CD4-positive, alpha-beta T cell (primary cell): ENCODE measurements at regions not wholly inside any gene's neighbourhood (a gene's known extent, or its start where the extent isn't known, plus 50 kb on each side); places are given as distances from the start of the nearest gene placed in this dataset.

Experiments used
- ATAC-seq: fragments of 200-7000 bp; cut with Tn5 transposase; one replicate; pipeline ENCODE4 v1.10.0; 2022; ENCODE audit warnings: mild to moderate bottlenecking; ENCODE audit not compliant: poor library complexity
- CTCF ChIA-PET: fragments of 350-600 bp; sonication (Branson Sonifier 250); formaldehyde crosslinking; loops from one replicate; lab custom pipeline; 2021; ENCODE audit warnings: antibody characterized with exemption, inconsistent platforms; lab: Charles Lee
- POLR2A ChIA-PET: fragments of 350-600 bp; sonication (Branson Sonifier 250); formaldehyde crosslinking; loops from one replicate; lab custom pipeline; 2021; ENCODE audit warnings: antibody characterized with exemption, inconsistent platforms; lab: Charles Lee
- DNase-seq, 14 experiments: peaks; one replicate each; pipeline ENCODE4 v3.0.0-alpha.2; 2013 to 2020; ENCODE audit warnings: mixed read lengths in 2 of 14
- H3K27ac ChIP-seq, 2 donors: one replicate each; pipeline versions ENCODE4 v1.5.1 to v1.7.0; 2013; ENCODE audit warnings: low read length in 2 of 2, low read depth in 1 of 2, mild to moderate bottlenecking in 1 of 2
- H3K27me3 ChIP-seq, 2 experiments: 1 replicate in 1 of 2; 2 replicates in 1 of 2; pipeline versions ENCODE4 v1.6.1 to v1.7.0; 2013; ENCODE audit warnings: low read length in 2 of 2, control low read depth in 1 of 2, mild to moderate bottlenecking in 1 of 2, moderate library complexity in 1 of 2; ENCODE audit not compliant: insufficient read depth in 2 of 2, control insufficient read depth in 1 of 2
- H3K36me3 ChIP-seq: one replicate; pipeline ENCODE4 v1.6.1; 2013; ENCODE audit warnings: low read length, control low read depth; ENCODE audit not compliant: insufficient read depth
- H3K4me1 ChIP-seq: one replicate; pipeline ENCODE4 v1.6.1; 2013; ENCODE audit warnings: low read length, control low read depth; ENCODE audit not compliant: insufficient read depth
- H3K4me3 ChIP-seq: one replicate; pipeline ENCODE4 v1.5.1; 2013; ENCODE audit warnings: mild to moderate bottlenecking, low read length, moderate library complexity
- H3K9me3 ChIP-seq, 2 experiments: 1 replicate in 1 of 2; 2 replicates in 1 of 2; pipeline versions ENCODE4 v1.6.1 to v1.7.0; 2013; ENCODE audit warnings: low read length in 2 of 2, mild to moderate bottlenecking in 2 of 2, control low read depth in 1 of 2, moderate library complexity in 1 of 2; ENCODE audit not compliant: control insufficient read depth in 1 of 2, insufficient read depth in 1 of 2
- H3K27ac Mint-ChIP-seq: one replicate; pipeline ENCODE4 v1.8.0; 2020; ENCODE audit warnings: mixed read lengths
- H3K27me3 Mint-ChIP-seq: one replicate; pipeline ENCODE4 v1.8.0; 2021; ENCODE audit warnings: mixed read lengths
- H3K36me3 Mint-ChIP-seq: one replicate; pipeline ENCODE4 v1.8.0; 2021; ENCODE audit warnings: low read depth, mixed read lengths
- H3K4me1 Mint-ChIP-seq: one replicate; pipeline ENCODE4 v1.8.0; 2021; ENCODE audit warnings: low read depth, mixed read lengths
- H3K4me3 Mint-ChIP-seq: one replicate; pipeline ENCODE4 v1.8.0; 2020; ENCODE audit warnings: mild to moderate bottlenecking, mixed read lengths
- H3K9me3 Mint-ChIP-seq: one replicate; pipeline ENCODE4 v1.8.0; 2020; ENCODE audit warnings: mixed read lengths
- intact Hi-C, 2 experiments: fragments of 100-400 bp; cut with DNase I in 1 of 2; cut with micrococcal nuclease in 1 of 2; formaldehyde crosslinking; loops; one replicate each; pipeline versions ENCODE4 v1.15.1 to v1.9.0; 2023 to 2025; cut with DNase I, micrococcal nuclease
- TF ChIP-seq, protein P1 (sequence below): fragments of 200-600 bp; IDR thresholded peaks from one replicate; pipeline ENCODE4 v1.8.0; 2022; ENCODE audit warnings: antibody characterized with exemption, mild to moderate bottlenecking

DNA sequence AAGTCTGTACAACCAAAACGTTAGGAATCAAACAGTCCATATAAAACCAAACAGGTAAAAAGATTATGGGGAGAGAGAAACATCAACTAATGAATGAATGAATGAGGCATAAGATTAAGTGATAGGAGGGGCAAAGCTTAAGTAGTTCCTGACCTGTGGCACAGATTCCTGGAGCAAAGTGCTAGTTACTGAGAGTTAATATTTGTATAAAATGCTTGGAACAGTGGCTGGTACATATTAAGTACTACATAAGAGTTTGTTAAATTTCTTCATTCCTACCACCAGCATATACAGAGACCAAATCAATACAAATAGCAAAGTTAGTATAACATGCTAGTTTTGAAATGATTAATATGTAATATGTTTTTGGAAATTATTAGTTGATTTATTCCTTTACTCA, 363.7 kb downstream of the ADAM29 start:
- H3K4me1 ChIP-seq = no peaks in the 10 kb centered on the region
- H3K9me3 ChIP-seq = peaks cover 0 to 3% of the 10 kb centered on the region in 2 experiments
- intact Hi-C loops = no loop called here
- Mint-ChIP-seq H3K27me3 (no peaks in the 10 kb centered on the region), H3K27ac (no peak overlapping the region), H3K9me3 (peaks cover 5% of the 10 kb centered on the region), H3K4me3 (no peak overlapping the region), H3K4me1 (no peaks in the 10 kb centered on the region), H3K36me3 (no peaks in the 10 kb centered on the region)
- TF ChIP-seq, protein P1, sequence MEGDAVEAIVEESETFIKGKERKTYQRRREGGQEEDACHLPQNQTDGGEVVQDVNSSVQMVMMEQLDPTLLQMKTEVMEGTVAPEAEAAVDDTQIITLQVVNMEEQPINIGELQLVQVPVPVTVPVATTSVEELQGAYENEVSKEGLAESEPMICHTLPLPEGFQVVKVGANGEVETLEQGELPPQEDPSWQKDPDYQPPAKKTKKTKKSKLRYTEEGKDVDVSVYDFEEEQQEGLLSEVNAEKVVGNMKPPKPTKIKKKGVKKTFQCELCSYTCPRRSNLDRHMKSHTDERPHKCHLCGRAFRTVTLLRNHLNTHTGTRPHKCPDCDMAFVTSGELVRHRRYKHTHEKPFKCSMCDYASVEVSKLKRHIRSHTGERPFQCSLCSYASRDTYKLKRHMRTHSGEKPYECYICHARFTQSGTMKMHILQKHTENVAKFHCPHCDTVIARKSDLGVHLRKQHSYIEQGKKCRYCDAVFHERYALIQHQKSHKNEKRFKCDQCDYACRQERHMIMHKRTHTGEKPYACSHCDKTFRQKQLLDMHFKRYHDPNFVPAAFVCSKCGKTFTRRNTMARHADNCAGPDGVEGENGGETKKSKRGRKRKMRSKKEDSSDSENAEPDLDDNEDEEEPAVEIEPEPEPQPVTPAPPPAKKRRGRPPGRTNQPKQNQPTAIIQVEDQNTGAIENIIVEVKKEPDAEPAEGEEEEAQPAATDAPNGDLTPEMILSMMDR = no peak
- H3K36me3 ChIP-seq = no peaks in the 10 kb centered on the region
- no peak for ATAC-seq
- CTCF ChIA-PET = no interaction called here
- no peak overlapping the region for H3K4me3 ChIP-seq
- POLR2A ChIA-PET = interaction anchor here (0.6 kb wide), 1 partner anchor 135 kb away, joined by 3 read pairs; no protein-coding TSS in a partner anchor
- no peak overlapping the region for H3K27ac ChIP-seq
- DNase-seq = no peak
- no peaks in the 10 kb centered on the region for H3K27me3 ChIP-seq

- ATAC-seq = no peak
- no peaks in the 10 kb centered on the region for H3K4me1 Mint-ChIP-seq
- intact Hi-C loops = no loop called here
- peaks cover 5% of the 10 kb centered on the region for H3K9me3 Mint-ChIP-seq
- Histone ChIP-seq H3K4me3 (no peak overlapping the region), H3K27me3 (no peaks in the 10 kb centered on the region), H3K4me1 (no peaks in the 10 kb centered on the region), H3K9me3 (peaks cover 0 to 3% of the 10 kb centered on the region in 2 experiments), H3K27ac (no peak overlapping the region), H3K36me3 (no peaks in the 10 kb centered on the region)
- TF ChIP-seq, protein P1 = no peak
- DNase-seq = no peak
- no peak overlapping the region for H3K27ac Mint-ChIP-seq
- no peaks in the 10 kb centered on the region for H3K36me3 Mint-ChIP-seq
- no peaks in the 10 kb centered on the region for H3K27me3 Mint-ChIP-seq
- no peak overlapping the region for H3K4me3 Mint-ChIP-seq
- ChIA-PET CTCF (no interaction called here), POLR2A (no interaction called here)
Measured at GRCh38 chr4:175282407-175282806, 364.2 kb downstream of the ADAM29 start.

- DNase-seq = no peak
- no peaks in the 10 kb centered on the region for H3K27me3 ChIP-seq
- no peaks in the 10 kb centered on the region for H3K36me3 ChIP-seq
- H3K4me1 ChIP-seq = no peaks in the 10 kb centered on the region
- no peak overlapping the region for H3K27ac ChIP-seq
- ATAC-seq = no peak
- peaks cover 0 to 4% of the 10 kb centered on the region in 2 experiments for H3K9me3 ChIP-seq
- POLR2A ChIA-PET = no interaction called here
- H3K27me3 Mint-ChIP-seq = no peaks in the 10 kb centered on the region
- intact Hi-C loops = no loop called here
- H3K4me3 Mint-ChIP-seq = no peak overlapping the region
- CTCF ChIA-PET = no interaction called here
- H3K9me3 Mint-ChIP-seq = peaks cover 10% of the 10 kb centered on the region
- no peak overlapping the region for H3K27ac Mint-ChIP-seq
- no peak overlapping the region for H3K4me3 ChIP-seq
- TF ChIP-seq, protein P1 = no peak
- no peaks in the 10 kb centered on the region for H3K36me3 Mint-ChIP-seq
- H3K4me1 Mint-ChIP-seq = no peaks in the 10 kb centered on the region
Measured at GRCh38 chr4:175290401-175290800, 372.2 kb downstream of the ADAM29 start.
